PFSK-1 (cell line): ENCODE measurements at regions not wholly inside any gene's neighbourhood (a gene's known extent, or its start where the extent isn't known, plus 50 kb on each side); places are given as distances from the start of the nearest gene placed in this dataset.

Experiments used
- FOXP2 ChIP-seq: optimal IDR thresholded peaks from 2 replicates; pipeline ENCODE3; 2011; ENCODE audit warnings: borderline replicate concordance, control low read depth, inconsistent platforms; ENCODE audit not compliant: insufficient read depth; ENCODE audit errors: extremely low read length, extremely low read depth
- TAF1 ChIP-seq: IDR thresholded peaks from 2 replicates; pipeline ENCODE4 v1.6.1; 2012; ENCODE audit warnings: low read length, control low read depth, borderline replicate concordance; ENCODE audit not compliant: insufficient read depth
- TF ChIP-seq, protein P1 (sequence below), 2 experiments: IDR thresholded peaks; 2 replicates each; pipeline versions ENCODE4 v1.6.1 to v1.8.0; 2011 to 2012; ENCODE audit warnings: low read depth in 2 of 2, low read length in 2 of 2, control low read depth in 1 of 2, inconsistent platforms in 1 of 2, mild to moderate bottlenecking in 1 of 2, moderate library complexity in 1 of 2; ENCODE audit not compliant: insufficient read depth in 1 of 2

DNA sequence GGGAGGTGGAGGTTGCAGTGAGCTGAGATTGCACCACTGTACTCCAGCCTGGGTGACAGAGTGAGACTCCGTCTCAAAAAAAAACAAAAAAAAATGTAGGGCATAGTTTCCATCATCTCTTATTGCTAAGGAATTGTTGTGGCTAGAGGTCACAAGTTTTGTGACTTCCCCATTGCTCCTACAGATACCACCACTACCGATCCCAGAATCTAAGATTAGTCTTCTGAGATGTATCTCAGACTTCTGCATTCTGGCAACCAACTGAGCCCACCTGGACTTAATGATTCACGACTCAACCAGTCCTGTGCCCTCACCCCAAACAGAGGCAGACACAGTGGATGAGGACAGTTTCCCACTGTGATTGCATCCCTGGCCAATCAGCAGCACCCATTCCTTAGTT is 148.9 kb downstream of the NECTIN1 start:
- TF ChIP-seq TAF1 (no peak), FOXP2 (no peak)
- TF ChIP-seq, protein P1, sequence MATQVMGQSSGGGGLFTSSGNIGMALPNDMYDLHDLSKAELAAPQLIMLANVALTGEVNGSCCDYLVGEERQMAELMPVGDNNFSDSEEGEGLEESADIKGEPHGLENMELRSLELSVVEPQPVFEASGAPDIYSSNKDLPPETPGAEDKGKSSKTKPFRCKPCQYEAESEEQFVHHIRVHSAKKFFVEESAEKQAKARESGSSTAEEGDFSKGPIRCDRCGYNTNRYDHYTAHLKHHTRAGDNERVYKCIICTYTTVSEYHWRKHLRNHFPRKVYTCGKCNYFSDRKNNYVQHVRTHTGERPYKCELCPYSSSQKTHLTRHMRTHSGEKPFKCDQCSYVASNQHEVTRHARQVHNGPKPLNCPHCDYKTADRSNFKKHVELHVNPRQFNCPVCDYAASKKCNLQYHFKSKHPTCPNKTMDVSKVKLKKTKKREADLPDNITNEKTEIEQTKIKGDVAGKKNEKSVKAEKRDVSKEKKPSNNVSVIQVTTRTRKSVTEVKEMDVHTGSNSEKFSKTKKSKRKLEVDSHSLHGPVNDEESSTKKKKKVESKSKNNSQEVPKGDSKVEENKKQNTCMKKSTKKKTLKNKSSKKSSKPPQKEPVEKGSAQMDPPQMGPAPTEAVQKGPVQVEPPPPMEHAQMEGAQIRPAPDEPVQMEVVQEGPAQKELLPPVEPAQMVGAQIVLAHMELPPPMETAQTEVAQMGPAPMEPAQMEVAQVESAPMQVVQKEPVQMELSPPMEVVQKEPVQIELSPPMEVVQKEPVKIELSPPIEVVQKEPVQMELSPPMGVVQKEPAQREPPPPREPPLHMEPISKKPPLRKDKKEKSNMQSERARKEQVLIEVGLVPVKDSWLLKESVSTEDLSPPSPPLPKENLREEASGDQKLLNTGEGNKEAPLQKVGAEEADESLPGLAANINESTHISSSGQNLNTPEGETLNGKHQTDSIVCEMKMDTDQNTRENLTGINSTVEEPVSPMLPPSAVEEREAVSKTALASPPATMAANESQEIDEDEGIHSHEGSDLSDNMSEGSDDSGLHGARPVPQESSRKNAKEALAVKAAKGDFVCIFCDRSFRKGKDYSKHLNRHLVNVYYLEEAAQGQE (IDR thresholded peaks at IDR 0.05; ENCODE audit: insufficient read depth in 1 of 2, low read depth in 2 of 2, low read length in 2 of 2): no peak
